SK-N-SH (cell line): ENCODE measurements at regions not wholly inside any gene's neighbourhood (a gene's known extent, or its start where the extent isn't known, plus 50 kb on each side); places are given as distances from the start of the nearest gene placed in this dataset.

Experiments used
- CTCF ChIA-PET: fragments of 300-600, 350-600 bp; formaldehyde crosslinking; extraction: SDS; loops from one replicate; lab custom pipeline; 2021; lab: Yijun Ruan, JAX
- POLR2A ChIA-PET: fragments of 350-600 bp; sonication (Branson Sonifier 250); formaldehyde crosslinking; extraction: SDS; loops from one replicate; lab custom pipeline; 2020; ENCODE audit warnings: antibody characterized with exemption, inconsistent platforms; lab: Yijun Ruan, JAX
- DNase-seq: peaks from one replicate; pipeline ENCODE4 v3.0.0; 2012
- H2AFZ ChIP-seq: fragments of 200-600 bp; sonication (generic); 2 replicates; pipeline ENCODE4 v1.8.1; 2016; ENCODE audit warnings: antibody characterized with exemption, mild to moderate bottlenecking, low read depth
- H3F3A ChIP-seq: fragments of 200-600 bp; sonication (generic); replicated peaks from 2 replicates; pipeline ENCODE3; 2016; ENCODE audit warnings: antibody characterized with exemption, mild to moderate bottlenecking; ENCODE audit not compliant: insufficient read depth
- H3K27ac ChIP-seq, 2 experiments: fragments of 200-500 bp in 1 of 2; fragments of 200-600 bp in 1 of 2; sonication (Bioruptor generic) in 1 of 2; sonication (generic), shearing (Covaris generic) in 1 of 2; 2 replicates each; pipeline versions ENCODE4 v1.5.1 to v1.6.1; 2014 to 2016; ENCODE audit warnings: low read depth in 2 of 2, inconsistent platforms in 1 of 2, low read length in 1 of 2, mild to moderate bottlenecking in 1 of 2, mixed read lengths in 1 of 2
- H3K27me3 ChIP-seq: fragments of 200-600 bp; sonication (generic), shearing (Covaris generic); 2 replicates; pipeline ENCODE4 v1.6.1; 2016; ENCODE audit warnings: mixed run types; ENCODE audit not compliant: insufficient read depth
- H3K36me3 ChIP-seq, 2 experiments: fragments of 200-500 bp in 1 of 2; fragments of 200-600 bp in 1 of 2; sonication (Bioruptor generic) in 1 of 2; sonication (generic) in 1 of 2; replicated peaks in 1 of 2; 2 replicates each; pipeline versions ENCODE3 to v1.5.1; 2014 to 2016; ENCODE audit warnings: low read length in 1 of 2, mild to moderate bottlenecking in 1 of 2; ENCODE audit not compliant: insufficient read depth in 2 of 2, control insufficient read depth in 1 of 2
- H3K4me1 ChIP-seq, 2 experiments: fragments of 200-500 bp in 1 of 2; fragments of 200-600 bp in 1 of 2; sonication (Bioruptor generic) in 1 of 2; sonication (generic), shearing (Covaris generic) in 1 of 2; 2 replicates each; pipeline versions ENCODE4 v1.5.1 to v1.6.1; 2014 to 2016; ENCODE audit warnings: low read depth in 1 of 2, low read length in 1 of 2, mixed run types in 1 of 2; ENCODE audit not compliant: insufficient read depth in 2 of 2, control insufficient read depth in 1 of 2
- H3K4me2 ChIP-seq: fragments of 200-600 bp; sonication (generic), shearing (Covaris generic); 2 replicates; pipeline ENCODE4 v1.6.1; 2017; ENCODE audit warnings: mixed run types
- H3K4me3 ChIP-seq, 2 experiments: fragments of 200-500 bp in 1 of 2; fragments of 200-600 bp in 1 of 2; sonication (Bioruptor generic) in 1 of 2; sonication (generic), shearing (Covaris generic) in 1 of 2; 2 replicates each; pipeline versions ENCODE4 v1.5.1 to v1.8.1; 2014 to 2016; ENCODE audit warnings: low read depth in 2 of 2, inconsistent platforms in 1 of 2, low read length in 1 of 2, mild to moderate bottlenecking in 1 of 2, mixed read lengths in 1 of 2, moderate library complexity in 1 of 2
- H3K79me2 ChIP-seq: fragments of 200-600 bp; sonication (generic); 2 replicates; pipeline ENCODE4 v1.8.1; 2017; ENCODE audit warnings: mild to moderate bottlenecking; ENCODE audit not compliant: insufficient read depth
- H3K9ac ChIP-seq: fragments of 200-600 bp; sonication (generic); 2 replicates; pipeline ENCODE4 v1.6.1; 2017; ENCODE audit warnings: mixed run types
- H3K9me2 ChIP-seq: fragments of 200-600 bp; sonication (generic); 2 replicates; pipeline ENCODE4 v1.6.1; 2017; ENCODE audit warnings: mixed run types
- H3K9me3 ChIP-seq: fragments of 200-600 bp; sonication (generic); 2 replicates; pipeline ENCODE4 v1.6.1; 2017; ENCODE audit warnings: mixed run types, mild to moderate bottlenecking, moderate library complexity
- H4K20me1 ChIP-seq: fragments of 200-600 bp; sonication (generic); 2 replicates; pipeline ENCODE4 v1.6.1; 2017; ENCODE audit warnings: mild to moderate bottlenecking, mixed run types; ENCODE audit not compliant: insufficient read depth
- EP300 ChIP-seq, 2 experiments: IDR thresholded peaks; 2 replicates each; pipeline versions ENCODE4 v1.4.0 to v1.6.1; 2012; ENCODE audit warnings: borderline replicate concordance in 1 of 2, low read depth in 1 of 2, low read length in 1 of 2
- EZH2phosphoT487 ChIP-seq: fragments of 200-600 bp; sonication (generic); IDR thresholded peaks from 2 replicates; pipeline ENCODE4 v1.6.1; 2017; ENCODE audit warnings: low read depth, mixed run types, mild to moderate bottlenecking, antibody characterized with exemption, moderate library complexity, borderline replicate concordance
- FOXJ3 ChIP-seq: sonication (generic); formaldehyde crosslinking; IDR thresholded peaks from 2 replicates; pipeline ENCODE4 v1.5.1; 2020; ENCODE audit warnings: mild to moderate bottlenecking, missing genetic modification reagents
- NFIC ChIP-seq: IDR thresholded peaks from 2 replicates; pipeline ENCODE4 v1.4.0; 2012; ENCODE audit warnings: borderline replicate concordance
- RXRA ChIP-seq: IDR thresholded peaks from 2 replicates; pipeline ENCODE4 v1.4.0; 2012; ENCODE audit warnings: low read depth, mild to moderate bottlenecking, borderline replicate concordance
- TAF1 ChIP-seq: IDR thresholded peaks from 2 replicates; pipeline ENCODE4 v1.6.1; 2012; ENCODE audit warnings: low read depth, mild to moderate bottlenecking, low read length, moderate library complexity, borderline replicate concordance
- TCF12 ChIP-seq: IDR thresholded peaks from 2 replicates; pipeline ENCODE4 v1.4.0; 2012
- WGBS: methylation state at CpG from one replicate; pipeline ENCODE4 v1.1.6; 2017; ENCODE audit warnings: low lambda C conversion rate; 5-methylcytosine and 5-hydroxymethylcytosine counted together
- TF ChIP-seq, protein P1 (sequence below): fragments of 150-350 bp; IDR thresholded peaks from 2 replicates; pipeline ENCODE4 v1.6.1; 2017; ENCODE audit warnings: antibody characterized with exemption, low read length, low read depth, borderline replicate concordance
- TF ChIP-seq, protein P2 (sequence below): IDR thresholded peaks from 2 replicates; pipeline ENCODE4 v1.4.0; 2012; ENCODE audit warnings: low read depth
- TF ChIP-seq, protein P3 (sequence below): IDR thresholded peaks from 2 replicates; pipeline ENCODE4 v1.4.0; 2012; ENCODE audit warnings: low read depth, borderline replicate concordance

DNA sequence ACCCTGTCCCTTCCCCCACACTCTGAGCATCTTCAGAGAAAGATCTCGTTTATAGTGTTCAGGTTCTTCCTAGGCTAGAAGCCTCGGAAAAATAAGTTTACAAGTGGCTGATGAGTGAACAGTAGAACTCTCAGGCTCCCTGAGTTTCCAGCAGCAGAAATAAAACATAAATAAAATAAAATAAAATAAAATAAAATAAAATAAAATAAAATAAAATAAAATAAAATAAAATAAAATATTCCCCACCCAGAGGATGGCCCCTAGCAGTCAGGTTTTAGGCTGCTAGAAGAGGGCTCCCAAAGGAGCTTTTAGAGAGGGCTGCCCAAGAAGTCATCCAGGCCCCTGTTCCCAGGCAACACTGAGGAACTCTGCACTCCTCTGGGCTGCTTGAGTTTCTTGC, 55.1 kb downstream of the KCNC4 start:
- no peak overlapping the region for H3K4me2 ChIP-seq
- H4K20me1 ChIP-seq: no peaks in the 10 kb centered on the region
- TF ChIP-seq, protein P1, sequence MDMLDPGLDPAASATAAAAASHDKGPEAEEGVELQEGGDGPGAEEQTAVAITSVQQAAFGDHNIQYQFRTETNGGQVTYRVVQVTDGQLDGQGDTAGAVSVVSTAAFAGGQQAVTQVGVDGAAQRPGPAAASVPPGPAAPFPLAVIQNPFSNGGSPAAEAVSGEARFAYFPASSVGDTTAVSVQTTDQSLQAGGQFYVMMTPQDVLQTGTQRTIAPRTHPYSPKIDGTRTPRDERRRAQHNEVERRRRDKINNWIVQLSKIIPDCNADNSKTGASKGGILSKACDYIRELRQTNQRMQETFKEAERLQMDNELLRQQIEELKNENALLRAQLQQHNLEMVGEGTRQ: no peak
- TF ChIP-seq TCF12: no peak
- no peak for TF ChIP-seq NFIC
- no peak overlapping the region for H3K9ac ChIP-seq
- no peaks in the 10 kb centered on the region for H3K36me3 ChIP-seq
- H3K79me2 ChIP-seq: no peaks in the 10 kb centered on the region
- no peaks in the 10 kb centered on the region for H3K9me3 ChIP-seq
- peaks cover 7% of the 10 kb centered on the region for H3K27me3 ChIP-seq
- no peak overlapping the region for H3K4me3 ChIP-seq
- no peak overlapping the region for H3K27ac ChIP-seq
- 44% methylated on average over 2 of the region's 2 CpGs for WGBS
- POLR2A ChIA-PET: no interaction called here
- CTCF ChIA-PET: interaction anchor here (1.6 kb wide), 1 partner anchor 57 kb away, joined by 6 read pairs; no protein-coding TSS in a partner anchor
- no peaks in the 10 kb centered on the region for H3K9me2 ChIP-seq
- H2AFZ ChIP-seq: no peak overlapping the region
- peaks cover 0 to 4% of the 10 kb centered on the region in 2 experiments; a peak in 2 of 4 replicates for H3K4me1 ChIP-seq
- no peaks in the 10 kb centered on the region for H3F3A ChIP-seq
- no peak for DNase-seq

DNA sequence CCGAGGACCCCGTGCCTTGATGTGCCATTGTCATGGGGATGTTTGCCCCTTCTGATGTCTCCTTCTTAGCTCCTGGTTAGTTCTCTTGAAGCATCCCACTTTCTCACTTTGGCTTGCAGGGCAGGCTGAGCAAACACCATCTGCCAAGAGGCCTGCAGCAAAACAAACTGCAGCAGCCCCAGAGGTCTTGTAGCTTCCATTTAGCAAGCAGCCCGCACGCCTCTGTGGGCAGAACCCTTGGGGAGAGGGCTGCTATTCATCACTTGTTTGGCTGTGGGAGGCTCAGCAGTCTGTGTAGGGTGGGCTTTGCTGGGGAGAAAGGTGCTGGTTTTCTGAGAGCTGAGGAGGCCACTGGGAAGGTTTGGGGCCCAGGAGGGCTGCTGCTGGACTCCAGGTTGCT, 56.7 kb downstream of the KCNC4 start:
- Histone ChIP-seq H4K20me1 (no peaks in the 10 kb centered on the region), H2AFZ (no peak overlapping the region), H3K27me3 (peaks cover 7% of the 10 kb centered on the region), H3K36me3 (no peaks in the 10 kb centered on the region), H3F3A (no peaks in the 10 kb centered on the region), H3K4me2 (no peak overlapping the region), H3K9me2 (no peaks in the 10 kb centered on the region), H3K9ac (no peak overlapping the region), H3K4me3 (no peak overlapping the region), H3K79me2 (no peaks in the 10 kb centered on the region), H3K4me1 (peaks cover 0 to 4% of the 10 kb centered on the region in 2 experiments; a peak in 1 of 4 replicates), H3K9me3 (no peaks in the 10 kb centered on the region), H3K27ac (no peak overlapping the region)
- ChIA-PET POLR2A (no interaction called here), CTCF (interaction anchor here (0.8 to 1.6 kb wide), 6 partner anchors 13 to 193 kb away, joined by 3 to 6 read pairs (median 4); no protein-coding TSS in a partner anchor)
- DNase-seq: no peak
- 89% methylated on average over 4 of the region's 4 CpGs for WGBS
- no peak for TF ChIP-seq RXRA
- TF ChIP-seq, protein P2, sequence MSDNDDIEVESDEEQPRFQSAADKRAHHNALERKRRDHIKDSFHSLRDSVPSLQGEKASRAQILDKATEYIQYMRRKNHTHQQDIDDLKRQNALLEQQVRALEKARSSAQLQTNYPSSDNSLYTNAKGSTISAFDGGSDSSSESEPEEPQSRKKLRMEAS: no peak
- no peak for TF ChIP-seq EZH2phosphoT487
- TF ChIP-seq TAF1: no peak
- TF ChIP-seq FOXJ3 (CRISPR knock-in tag): no peak
- TF ChIP-seq, protein P1: no peak
- TF ChIP-seq EP300 (IDR thresholded peaks at IDR 0.05; ENCODE audit: borderline replicate concordance in 1 of 2, low read depth in 1 of 2, low read length in 1 of 2): no peak
- TF ChIP-seq, protein P3, sequence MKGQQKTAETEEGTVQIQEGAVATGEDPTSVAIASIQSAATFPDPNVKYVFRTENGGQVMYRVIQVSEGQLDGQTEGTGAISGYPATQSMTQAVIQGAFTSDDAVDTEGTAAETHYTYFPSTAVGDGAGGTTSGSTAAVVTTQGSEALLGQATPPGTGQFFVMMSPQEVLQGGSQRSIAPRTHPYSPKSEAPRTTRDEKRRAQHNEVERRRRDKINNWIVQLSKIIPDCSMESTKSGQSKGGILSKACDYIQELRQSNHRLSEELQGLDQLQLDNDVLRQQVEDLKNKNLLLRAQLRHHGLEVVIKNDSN: no peak
